ENCODE measurements at regions not wholly inside any gene's neighbourhood (a gene's known extent, or its start where the extent isn't known, plus 50 kb on each side); places are given as distances from the start of the nearest gene placed in this dataset.
"Not testable (repeated sequence)": the region's sequence is repeated elsewhere in the genome, so short reads cannot be mapped to it uniquely, and the experiment has no call there.

- intact Hi-C loops (cut with DNase I) = no loop called here
- Histone ChIP-seq H3K4me3 (no peak overlapping the region), H3K27ac (peak overlapping the region in 1 of 4 donors; percentile 5), H3K4me1 (peaks cover 13% of the 10 kb centered on the region), H3K27me3 (no peaks in the 10 kb centered on the region), H3K36me3 (replicated peaks in 1 of 2; ENCODE audit: insufficient read depth in 1 of 2, low read depth in 2 of 2) (no peaks in the 10 kb centered on the region), H3K9me3 (no peaks in the 10 kb centered on the region)
- DNase-seq (no peak), ATAC-seq (no peak)
- no peak for TF ChIP-seq CTCF (IDR thresholded peaks at IDR 0.05)
- no peak for TF ChIP-seq POLR2A (IDR thresholded peaks at IDR 0.05)
- WGBS, 2 donors = 28 to 33% methylated on average over 4 of the region's 4 CpGs
Measured at GRCh38 chr12:46629331-46630229, 196.2 kb downstream of the SLC38A4 start.

- no peaks in the 10 kb centered on the region for H3K27me3 ChIP-seq
- TF ChIP-seq POLR2A (IDR thresholded peaks at IDR 0.05) = no peak
- TF ChIP-seq CTCF (IDR thresholded peaks at IDR 0.05) = no peak
- H3K36me3 ChIP-seq (replicated peaks in 1 of 2; ENCODE audit: insufficient read depth in 1 of 2, low read depth in 2 of 2) = no peaks in the 10 kb centered on the region
- intact Hi-C loops (cut with DNase I) = no loop called here
- H3K27ac ChIP-seq = no peak overlapping the region
- ATAC-seq (no peak), DNase-seq (no peak)
- WGBS, 2 donors = 87 to 90% methylated on average over 1 of the region's 1 CpG
- no peak overlapping the region for H3K4me3 ChIP-seq
- H3K9me3 ChIP-seq = no peaks in the 10 kb centered on the region
- H3K4me1 ChIP-seq = peaks cover 13% of the 10 kb centered on the region
Measured at GRCh38 chr12:46628176-46628575, 197.6 kb downstream of the SLC38A4 start.

GRCh38 chr12:46627686-46628085, 198.1 kb downstream of the SLC38A4 start:
- Histone ChIP-seq H3K4me1 (peaks cover 13% of the 10 kb centered on the region), H3K27ac (no peak overlapping the region), H3K4me3 (no peak overlapping the region), H3K36me3 (replicated peaks in 1 of 2; ENCODE audit: insufficient read depth in 1 of 2, low read depth in 2 of 2) (no peaks in the 10 kb centered on the region), H3K9me3 (no peaks in the 10 kb centered on the region), H3K27me3 (no peaks in the 10 kb centered on the region)
- DNase-seq (no peak), ATAC-seq (no peak)
- intact Hi-C loops (cut with DNase I) = no loop called here
- no peak for TF ChIP-seq CTCF (IDR thresholded peaks at IDR 0.05)
- no peak for TF ChIP-seq POLR2A (IDR thresholded peaks at IDR 0.05)
- 68 to 69% methylated on average over 3 of the region's 3 CpGs for whole genome bisulfite sequencing, 2 donors

GRCh38 chr12:46619474-46619873, 206.3 kb downstream of the SLC38A4 start:
- WGBS, 2 donors = 85 to 95% methylated on average over 1 to 5 of the region's 5 CpGs
- ATAC-seq = not testable (repeated sequence)

GRCh38 chr12:46617737-46618136, 208.1 kb downstream of the SLC38A4 start:
- H3K9me3 ChIP-seq = not testable (repeated sequence)

More at GRCh38 chr12:46619474-46619873, 206.3 kb downstream of the SLC38A4 start:
- intact Hi-C loops (cut with DNase I); H3K27me3 ChIP-seq; H3K36me3 ChIP-seq (replicated peaks in 1 of 2; ENCODE audit: insufficient read depth in 1 of 2, low read depth in 2 of 2); H3K4me1 ChIP-seq; H3K4me3 ChIP-seq; H3K27ac ChIP-seq; H3K9me3 ChIP-seq; DNase-seq: not testable (repeated sequence)

More at GRCh38 chr12:46617737-46618136, 208.1 kb downstream of the SLC38A4 start:
- intact Hi-C loops (cut with DNase I); H3K36me3 ChIP-seq (replicated peaks in 1 of 2; ENCODE audit: insufficient read depth in 1 of 2, low read depth in 2 of 2); H3K4me1 ChIP-seq; H3K27ac ChIP-seq; H3K27me3 ChIP-seq; DNase-seq; H3K4me3 ChIP-seq; ATAC-seq: not testable (repeated sequence)
- WGBS, 2 donors = 95 to 96% methylated on average over 8 to 11 of the region's 11 CpGs

Measured in body of pancreas (tissue), 4 donors.